ENCODE measurements at regions not wholly inside any gene's neighbourhood (a gene's known extent, or its start where the extent isn't known, plus 50 kb on each side); places are given as distances from the start of the nearest gene placed in this dataset.

GRCh38 chr2:122999821-123000220 is 1025.3 kb upstream of the CNTNAP5 start:
- no peak for TF ChIP-seq POLR2A (IDR thresholded peaks at IDR 0.05)
- TF ChIP-seq CTCF (IDR thresholded peaks at IDR 0.05) = no peak

Data from esophagus squamous epithelium (tissue), 4 donors.